Activated CD4-positive, alpha-beta T cell treated with anti-CD3 and anti-CD28 coated beads, Interleukin-2, Interleukin-6, amounts not matched to agents 100 ng/mL and 50 ng/mL, durations not matched to agents 16 hours and 8 hours (primary cell): ENCODE measurements at regions not wholly inside any gene's neighbourhood (a gene's known extent, or its start where the extent isn't known, plus 50 kb on each side); places are given as distances from the start of the nearest gene placed in this dataset.
"Not testable (repeated sequence)": the region's sequence is repeated elsewhere in the genome, so short reads cannot be mapped to it uniquely, and the experiment has no call there.

Source experiments
- DNase-seq: peaks from one replicate; pipeline ENCODE4 v3.0.0-alpha.2; 2020

DNA sequence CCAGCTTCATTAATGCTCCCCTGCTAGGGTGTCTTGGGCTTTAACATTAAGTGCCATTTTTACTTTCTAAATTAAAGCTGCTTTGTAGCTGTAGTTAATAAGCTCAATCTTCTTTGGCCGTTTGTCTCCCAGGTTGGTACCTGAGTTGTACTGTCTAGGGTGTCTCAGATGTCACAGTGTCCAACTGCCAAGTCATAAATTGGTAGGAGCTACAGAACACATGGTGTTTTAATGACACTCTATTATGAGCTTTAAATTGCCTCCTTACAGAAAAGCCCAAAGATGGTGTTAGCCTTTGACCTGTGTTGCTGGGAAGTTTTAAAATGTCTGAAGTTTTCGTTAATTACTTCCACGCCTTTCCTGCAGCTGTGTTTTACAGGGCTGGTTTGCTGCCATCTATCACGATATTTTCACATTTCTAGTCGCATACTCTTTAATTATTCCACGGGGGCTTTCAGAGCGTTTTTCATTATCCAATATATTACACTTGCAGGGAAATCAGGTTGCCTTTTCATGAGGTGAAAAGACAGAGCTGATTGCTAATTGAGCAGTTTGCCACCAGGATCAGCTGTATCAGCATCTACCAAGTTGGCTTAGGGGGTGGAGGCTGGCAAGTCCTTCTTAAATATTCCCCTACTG lies 247.8 kb upstream of the PLPP4 start:
- no peak for DNase-seq

DNA sequence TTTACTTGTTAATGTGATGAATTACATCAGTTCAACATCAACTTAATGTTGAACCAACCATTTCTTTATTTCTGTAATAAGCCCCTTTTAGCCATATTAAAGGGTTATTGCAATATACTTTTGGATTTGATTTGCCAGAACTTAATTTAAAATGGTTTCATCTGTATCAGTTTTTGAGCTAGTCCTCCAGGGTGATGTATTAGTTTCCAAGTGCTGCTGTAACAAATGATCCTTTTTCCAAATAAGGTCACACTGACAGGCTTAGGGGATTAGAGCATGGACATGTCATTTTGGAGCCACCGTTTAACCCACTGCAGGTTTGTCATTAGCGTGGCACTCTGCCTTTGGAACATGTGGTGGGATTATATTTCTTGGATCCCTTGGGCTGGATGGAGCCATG lies 244.8 kb upstream of the PLPP4 start:
- no peak for DNase-seq

- not testable (repeated sequence) for DNase-seq
Observed at GRCh38 chr10:120213283-120213682, 243.7 kb upstream of the PLPP4 start.

- no peak for DNase-seq
Observed at GRCh38 chr10:120217736-120218135, 239.3 kb upstream of the PLPP4 start.

- DNase-seq: peak; percentile 61
Observed at GRCh38 chr10:120221873-120222485, 235.0 kb upstream of the PLPP4 start.

GRCh38 chr10:120229641-120230040 lies 227.4 kb upstream of the PLPP4 start:
- no peak for DNase-seq

DNA sequence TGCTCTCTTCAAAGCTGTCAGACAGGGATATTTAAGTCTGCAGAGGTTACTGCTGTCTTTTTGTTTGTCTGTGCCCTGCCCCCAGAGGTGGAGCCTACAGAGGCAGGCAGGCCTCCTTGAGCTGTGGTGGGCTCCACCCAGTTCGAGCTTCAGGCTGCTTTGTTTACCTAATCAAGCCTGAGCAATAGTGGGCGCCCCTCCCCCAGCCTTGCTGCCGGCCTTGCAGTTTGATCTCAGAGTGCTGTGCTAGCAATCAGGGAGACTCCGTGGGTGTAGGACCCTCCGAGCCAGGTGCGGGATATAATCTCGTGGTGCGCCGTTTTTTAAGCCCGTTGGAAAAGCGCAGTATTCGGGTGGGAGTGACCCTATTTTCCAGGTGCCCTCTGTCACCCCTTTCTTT lies 217.3 kb upstream of the PLPP4 start:
- DNase-seq: not testable (repeated sequence)

DNA sequence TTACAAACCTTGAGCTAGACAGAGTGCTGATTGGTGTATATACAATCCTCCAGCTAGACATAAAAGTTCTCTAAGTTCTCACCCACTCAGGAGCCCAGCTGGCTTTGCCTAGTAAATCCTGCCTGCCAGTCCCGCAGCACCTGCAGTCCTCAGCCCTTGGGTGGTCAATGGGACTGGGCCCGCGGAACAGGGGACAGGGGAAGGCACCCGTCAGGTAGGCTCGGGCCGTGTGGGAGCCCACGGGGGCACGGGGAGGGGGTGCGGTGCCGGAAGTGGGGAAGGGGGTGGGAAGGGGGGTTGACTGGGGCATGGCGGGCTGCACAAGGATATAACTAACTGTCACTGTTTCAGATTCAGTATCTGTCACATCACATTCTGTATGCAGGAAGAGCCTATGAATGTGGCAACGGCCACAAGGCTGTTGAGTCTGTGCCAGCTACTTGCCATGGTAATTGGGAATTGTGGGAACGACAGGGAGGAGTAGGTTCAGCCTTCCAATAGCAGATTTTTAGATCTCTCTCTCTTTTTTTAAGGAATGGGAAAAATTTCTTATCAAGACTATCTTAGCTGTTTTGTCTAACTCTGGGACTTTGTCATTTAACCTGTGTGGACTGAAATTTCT lies 205.1 kb upstream of the PLPP4 start:
- DNase-seq: no peak

- no peak for DNase-seq
Observed at GRCh38 chr10:120253131-120253530, 203.9 kb upstream of the PLPP4 start.

GRCh38 chr10:120260456-120260855 lies 196.6 kb upstream of the PLPP4 start:
- no peak for DNase-seq

DNA sequence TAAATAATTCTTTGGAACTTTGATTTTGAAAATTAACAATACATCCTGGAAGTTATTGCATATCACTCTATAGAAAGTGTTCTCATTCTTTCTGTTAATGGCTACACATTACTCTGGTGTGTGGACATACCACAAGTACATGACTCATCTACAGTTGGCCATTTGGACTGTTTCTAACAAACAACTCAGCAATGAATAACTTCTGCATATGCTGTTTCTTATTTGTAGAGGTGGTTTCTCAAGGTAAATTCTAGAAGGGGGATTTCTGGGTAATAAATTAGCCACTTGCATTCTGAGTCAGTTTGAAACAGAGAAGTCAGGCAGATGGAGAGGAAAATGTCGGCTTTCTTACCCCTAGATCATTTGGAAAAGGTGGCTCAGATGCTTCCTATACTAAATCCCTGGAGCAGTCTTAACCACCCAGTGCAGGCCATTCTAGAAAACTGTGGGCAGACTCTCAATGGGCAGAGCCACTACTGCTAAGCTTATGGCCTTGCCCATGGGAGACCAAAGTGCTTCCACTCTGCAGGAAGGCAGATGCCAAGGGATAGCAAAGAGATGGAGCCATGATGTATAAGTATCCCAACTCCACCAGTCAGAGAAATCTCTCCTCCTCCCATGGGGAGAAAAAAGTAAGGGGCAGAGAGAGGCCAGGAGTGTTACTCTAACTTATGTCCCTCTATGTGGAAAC lies 194.0 kb upstream of the PLPP4 start:
- no peak for DNase-seq

DNA sequence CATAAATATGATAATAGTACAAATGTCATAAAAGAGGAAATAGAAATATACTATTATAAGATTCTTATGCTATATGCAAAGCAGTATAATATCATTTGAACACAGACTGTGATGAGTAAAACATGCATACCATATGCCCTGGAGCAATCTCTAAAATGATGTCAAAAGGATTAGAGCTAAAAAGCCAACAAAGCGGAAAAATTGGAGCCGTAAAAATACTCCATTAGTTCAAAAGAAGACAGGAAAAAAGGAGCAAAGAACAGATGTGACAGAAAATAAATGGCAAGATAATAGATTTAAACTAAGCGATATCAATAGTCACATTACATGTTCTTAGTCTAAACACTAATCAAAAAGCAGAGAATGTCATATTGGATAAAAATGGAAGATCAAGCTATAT lies 191.0 kb upstream of the PLPP4 start:
- DNase-seq: no peak

DNA sequence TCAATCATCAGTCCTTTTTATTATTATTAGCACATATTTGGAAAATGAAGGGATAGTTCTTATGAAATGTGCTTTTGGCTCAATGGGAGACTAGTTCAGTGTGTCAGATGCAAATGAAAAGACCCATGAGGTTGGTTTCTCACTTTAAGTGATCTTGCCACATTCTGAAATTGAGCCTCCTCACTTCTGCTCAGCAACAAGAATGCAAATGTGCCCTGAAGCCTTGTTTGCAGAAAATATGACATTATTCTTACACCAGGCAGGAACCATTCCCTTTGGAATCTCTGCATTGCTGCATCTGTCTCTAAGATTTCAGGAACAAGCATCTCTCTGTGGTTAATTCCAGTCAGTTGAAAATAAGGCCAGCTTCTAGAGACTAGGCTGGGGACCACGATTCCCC lies 186.1 kb upstream of the PLPP4 start:
- DNase-seq: no peak

GRCh38 chr10:120271696-120272095 lies 185.3 kb upstream of the PLPP4 start:
- no peak for DNase-seq

GRCh38 chr10:120272350-120272749 lies 184.7 kb upstream of the PLPP4 start:
- DNase-seq: no peak

GRCh38 chr10:120278069-120278468 lies 179.0 kb upstream of the PLPP4 start:
- no peak for DNase-seq

GRCh38 chr10:120279196-120279595 lies 177.8 kb upstream of the PLPP4 start:
- no peak for DNase-seq

- DNase-seq: no peak
Observed at GRCh38 chr10:120282421-120282820, 174.6 kb upstream of the PLPP4 start.

GRCh38 chr10:120282846-120283492 lies 174.1 kb upstream of the PLPP4 start:
- no peak for DNase-seq

DNA sequence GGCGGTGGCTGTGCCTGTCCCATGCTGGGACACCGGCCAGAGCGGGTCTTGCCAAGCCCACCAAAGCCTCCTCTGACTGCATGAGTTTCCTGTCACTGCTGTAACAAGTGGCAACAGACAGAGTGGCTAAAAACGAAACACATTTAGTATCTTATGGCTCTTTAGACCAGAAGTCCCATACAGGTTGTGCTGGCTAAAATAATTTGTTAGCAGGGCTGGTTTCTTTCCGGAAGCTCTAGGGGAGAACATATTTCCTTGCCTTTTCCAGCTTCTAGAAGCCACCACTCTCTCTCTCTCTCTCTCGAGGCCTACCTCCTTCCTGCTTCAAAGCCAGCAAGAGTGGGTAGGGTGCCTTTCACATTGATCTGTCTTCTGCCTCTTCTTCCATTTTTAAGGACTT lies 171.6 kb upstream of the PLPP4 start:
- no peak for DNase-seq

DNA sequence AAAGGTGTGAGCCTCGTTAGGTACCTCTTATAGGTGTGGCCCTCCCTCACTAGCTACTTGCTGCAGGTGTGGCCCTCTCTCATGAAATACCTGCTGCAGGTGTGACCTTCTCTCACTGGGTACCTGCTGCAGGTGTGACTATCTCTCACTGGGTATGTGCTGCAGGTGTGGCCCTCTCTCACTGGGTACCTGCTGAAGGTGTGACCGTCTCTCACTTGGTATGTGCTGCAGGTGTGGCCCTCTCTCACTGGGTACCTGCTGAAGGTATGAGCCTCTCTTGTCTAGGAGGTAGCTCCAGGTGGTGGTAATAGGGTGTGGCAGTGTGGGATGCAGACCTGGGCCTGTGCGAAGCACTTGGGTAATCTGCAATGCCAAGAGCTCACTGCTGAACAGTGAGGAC lies 170.7 kb upstream of the PLPP4 start:
- no peak for DNase-seq

- no peak for DNase-seq
Observed at GRCh38 chr10:120300513-120300912, 156.5 kb upstream of the PLPP4 start.

DNA sequence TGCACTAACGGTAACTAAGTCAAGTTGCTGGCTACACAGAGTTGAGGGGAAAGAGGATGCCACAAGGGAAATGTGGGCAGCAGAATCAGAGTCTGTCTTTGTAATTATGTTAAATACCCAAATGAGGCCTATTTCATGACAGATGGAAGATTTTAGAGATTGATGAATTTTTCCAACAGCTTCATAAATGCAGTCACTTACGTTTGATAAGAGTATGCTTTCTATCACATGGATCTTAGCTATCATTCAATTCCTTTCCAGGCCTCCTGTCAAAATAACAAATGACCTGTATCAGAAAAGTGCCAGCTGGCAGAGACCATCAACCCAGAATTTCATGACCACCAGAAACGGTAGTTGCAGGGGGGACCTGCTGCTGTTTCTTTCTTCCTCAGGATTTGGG lies 148.4 kb upstream of the PLPP4 start:
- DNase-seq: no peak

- no peak for DNase-seq
Observed at GRCh38 chr10:120313715-120314114, 143.3 kb upstream of the PLPP4 start.
